ENCODE measurements at regions not wholly inside any gene's neighbourhood (a gene's known extent, or its start where the extent isn't known, plus 50 kb on each side); places are given as distances from the start of the nearest gene placed in this dataset.

- Histone ChIP-seq H3K9me3 (no peaks in the 10 kb centered on the region), H3K27ac (no peak overlapping the region), H3K27me3 (no peaks in the 10 kb centered on the region), H3K4me3 (no peak overlapping the region), H3K9ac (ENCODE audit: low read depth in 2 of 2, low read length in 2 of 2) (no peak overlapping the region), H3K4me1 (no peaks in the 10 kb centered on the region), H3K36me3 (no peaks in the 10 kb centered on the region)
- TF ChIP-seq, protein P1, sequence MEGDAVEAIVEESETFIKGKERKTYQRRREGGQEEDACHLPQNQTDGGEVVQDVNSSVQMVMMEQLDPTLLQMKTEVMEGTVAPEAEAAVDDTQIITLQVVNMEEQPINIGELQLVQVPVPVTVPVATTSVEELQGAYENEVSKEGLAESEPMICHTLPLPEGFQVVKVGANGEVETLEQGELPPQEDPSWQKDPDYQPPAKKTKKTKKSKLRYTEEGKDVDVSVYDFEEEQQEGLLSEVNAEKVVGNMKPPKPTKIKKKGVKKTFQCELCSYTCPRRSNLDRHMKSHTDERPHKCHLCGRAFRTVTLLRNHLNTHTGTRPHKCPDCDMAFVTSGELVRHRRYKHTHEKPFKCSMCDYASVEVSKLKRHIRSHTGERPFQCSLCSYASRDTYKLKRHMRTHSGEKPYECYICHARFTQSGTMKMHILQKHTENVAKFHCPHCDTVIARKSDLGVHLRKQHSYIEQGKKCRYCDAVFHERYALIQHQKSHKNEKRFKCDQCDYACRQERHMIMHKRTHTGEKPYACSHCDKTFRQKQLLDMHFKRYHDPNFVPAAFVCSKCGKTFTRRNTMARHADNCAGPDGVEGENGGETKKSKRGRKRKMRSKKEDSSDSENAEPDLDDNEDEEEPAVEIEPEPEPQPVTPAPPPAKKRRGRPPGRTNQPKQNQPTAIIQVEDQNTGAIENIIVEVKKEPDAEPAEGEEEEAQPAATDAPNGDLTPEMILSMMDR (IDR thresholded peaks at IDR 0.05) = no peak
- DNase-seq = no peak
- intact Hi-C loops (cut with DNase I) = no loop called here
These were observed 511.1 kb downstream of the IRS2 start for GRCh38 chr13:109275139-109275745.

DNA sequence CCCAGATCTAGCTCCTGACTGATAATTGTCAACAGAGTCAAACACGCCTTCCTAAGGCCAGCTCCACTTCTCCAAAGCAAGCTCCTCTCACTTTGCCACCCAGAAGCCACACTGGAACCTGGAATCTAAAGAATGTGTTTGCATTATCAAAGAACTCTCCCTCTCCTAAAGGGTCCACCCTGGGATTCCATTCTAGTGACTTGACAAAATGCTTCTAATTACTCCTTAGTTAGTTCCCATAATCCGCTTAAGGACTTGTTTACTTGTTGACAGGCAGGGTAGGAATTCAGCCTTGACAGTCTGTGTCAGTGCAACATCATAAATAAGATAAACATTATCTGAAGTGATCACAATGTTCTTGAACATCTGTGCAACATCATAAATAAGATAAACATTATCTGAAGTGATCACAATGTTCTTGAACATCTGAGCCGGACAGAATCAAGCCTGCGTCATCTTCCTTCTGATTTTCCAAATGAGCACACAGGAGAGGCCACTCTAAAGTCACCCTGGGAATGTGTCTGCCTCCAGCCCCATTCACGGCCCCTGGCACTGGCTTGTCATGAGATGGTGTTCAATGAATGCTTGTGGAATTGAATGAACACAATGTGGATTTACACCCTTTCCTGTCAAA is 512.1 kb downstream of the IRS2 start:
- no peak for DNase-seq
- TF ChIP-seq, protein P1 (IDR thresholded peaks at IDR 0.05) = no peak
- Histone ChIP-seq H3K27me3 (no peaks in the 10 kb centered on the region), H3K9me3 (no peaks in the 10 kb centered on the region), H3K4me1 (no peaks in the 10 kb centered on the region), H3K4me3 (no peak overlapping the region), H3K27ac (no peak overlapping the region), H3K9ac (ENCODE audit: low read depth in 2 of 2, low read length in 2 of 2) (no peak overlapping the region), H3K36me3 (no peaks in the 10 kb centered on the region)
- intact Hi-C loops (cut with DNase I) = no loop called here

DNA sequence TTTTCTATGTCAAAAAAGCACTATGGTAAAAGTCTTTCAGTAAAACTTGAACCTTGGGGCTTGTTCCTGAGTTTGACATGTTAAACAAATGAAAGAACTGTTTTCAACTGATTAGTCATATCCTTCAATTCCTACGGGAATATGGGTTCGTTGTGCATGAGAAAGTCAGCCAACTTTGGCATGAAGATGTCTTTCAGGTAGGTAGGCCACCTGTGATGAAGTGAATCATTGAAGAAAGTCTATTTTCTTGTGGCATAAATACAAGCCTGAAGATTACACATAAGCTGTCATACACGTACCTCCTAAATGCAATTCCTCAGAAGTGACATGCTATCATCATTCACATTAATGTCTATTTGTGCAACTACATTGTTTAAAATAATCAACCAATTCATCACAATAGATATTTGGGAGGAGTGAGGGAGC is 513.0 kb downstream of the IRS2 start:
- intact Hi-C loops (cut with DNase I) = no loop called here
- H3K27ac ChIP-seq = no peak overlapping the region
- no peaks in the 10 kb centered on the region for H3K27me3 ChIP-seq
- no peak for DNase-seq
- H3K4me1 ChIP-seq = no peaks in the 10 kb centered on the region
- no peak overlapping the region for H3K9ac ChIP-seq (ENCODE audit: low read depth in 2 of 2, low read length in 2 of 2)
- H3K9me3 ChIP-seq = no peaks in the 10 kb centered on the region
- TF ChIP-seq, protein P1 (IDR thresholded peaks at IDR 0.05) = no peak
- H3K4me3 ChIP-seq = no peak overlapping the region
- H3K36me3 ChIP-seq = no peaks in the 10 kb centered on the region

DNA sequence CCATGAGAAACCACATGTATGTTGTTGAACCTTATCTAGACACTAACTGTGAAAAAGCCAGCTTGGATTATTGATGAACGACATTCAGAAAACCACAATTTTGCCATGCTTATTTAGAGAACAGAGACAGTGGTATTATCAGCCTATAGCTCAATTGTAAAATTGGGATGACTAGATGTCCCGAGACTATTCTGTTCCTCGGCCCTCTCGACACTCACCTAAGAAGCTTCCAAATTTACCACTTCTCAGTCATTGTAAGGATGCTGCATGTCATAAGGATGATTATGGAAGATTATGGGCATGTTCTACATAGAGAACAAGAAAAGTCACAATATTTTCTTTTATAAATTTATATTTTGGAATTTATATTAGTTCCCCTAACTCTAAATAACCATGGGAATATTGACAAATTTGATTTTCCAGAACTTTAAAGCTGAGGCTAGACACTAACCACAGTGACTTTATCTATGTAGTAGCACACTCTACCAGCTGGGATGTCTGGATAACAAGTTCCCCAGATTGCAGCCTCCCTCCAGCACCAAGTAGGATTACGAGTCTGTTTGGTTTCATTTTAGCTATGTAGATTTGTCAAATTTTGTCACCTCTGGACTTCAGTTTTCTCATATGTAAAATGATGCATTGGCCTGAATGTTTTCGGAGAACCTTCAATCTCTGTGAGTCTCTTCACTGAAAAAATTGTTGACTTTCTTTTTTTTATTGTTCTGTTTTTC is 513.6 kb downstream of the IRS2 start:
- no peak for DNase-seq
- Histone ChIP-seq H3K4me3 (no peak overlapping the region), H3K9ac (ENCODE audit: low read depth in 2 of 2, low read length in 2 of 2) (no peak overlapping the region), H3K27ac (no peak overlapping the region), H3K4me1 (no peaks in the 10 kb centered on the region), H3K9me3 (no peaks in the 10 kb centered on the region), H3K27me3 (no peaks in the 10 kb centered on the region), H3K36me3 (no peaks in the 10 kb centered on the region)
- intact Hi-C loops (cut with DNase I) = no loop called here
- TF ChIP-seq, protein P1 (IDR thresholded peaks at IDR 0.05) = no peak

DNA sequence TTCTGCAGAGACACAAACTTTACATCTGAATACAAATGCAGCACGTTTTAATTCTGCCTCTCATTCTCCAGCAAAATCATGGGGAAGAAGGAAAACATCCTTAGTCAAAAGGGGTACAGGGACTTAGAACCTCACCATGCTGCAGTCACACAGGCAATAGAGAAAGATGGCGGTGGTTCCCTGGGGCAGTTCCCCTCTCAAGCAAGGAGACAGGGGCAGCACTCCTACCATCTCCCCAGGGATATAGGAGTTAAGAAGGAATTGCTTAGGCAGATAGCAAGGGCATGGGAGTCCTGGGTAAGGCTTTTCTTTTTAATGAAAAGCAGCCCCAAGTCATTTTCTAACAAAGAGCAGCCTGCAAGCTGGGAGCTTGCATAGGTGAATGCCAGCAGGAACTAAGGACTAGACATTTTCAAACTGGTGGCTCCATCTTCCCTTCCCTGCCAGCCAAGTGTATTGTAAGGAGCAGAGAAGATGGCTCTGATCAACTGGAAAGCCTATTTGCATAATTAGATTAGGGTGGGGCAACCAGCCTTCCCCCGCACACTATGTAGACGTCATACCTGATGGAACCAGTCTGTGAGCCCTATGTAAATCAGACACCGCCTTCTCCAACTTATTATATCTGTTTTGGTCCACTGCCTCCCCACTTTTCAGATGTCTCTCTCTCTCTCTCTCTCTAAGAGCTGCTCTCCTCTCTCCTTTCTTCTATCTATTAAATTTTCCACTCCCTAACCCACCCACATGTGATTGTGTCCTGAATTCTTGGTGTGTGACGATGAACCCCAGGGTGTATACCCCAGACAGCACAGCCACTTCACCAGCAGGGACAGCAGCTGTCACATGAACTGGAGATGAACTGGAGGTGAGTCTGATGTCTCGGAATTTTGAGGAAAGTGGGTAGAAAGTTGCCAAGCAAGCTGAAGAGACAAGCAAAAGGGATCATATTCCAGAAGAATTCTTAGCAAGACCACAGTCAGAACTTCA is 514.5 kb downstream of the IRS2 start:
- Histone ChIP-seq H3K4me3 (no peak overlapping the region), H3K4me1 (no peaks in the 10 kb centered on the region), H3K27ac (no peak overlapping the region), H3K9ac (ENCODE audit: low read depth in 2 of 2, low read length in 2 of 2) (no peak overlapping the region), H3K9me3 (no peaks in the 10 kb centered on the region), H3K36me3 (no peaks in the 10 kb centered on the region), H3K27me3 (no peaks in the 10 kb centered on the region)
- TF ChIP-seq, protein P1 (IDR thresholded peaks at IDR 0.05) = no peak
- intact Hi-C loops (cut with DNase I) = no loop called here
- DNase-seq = no peak
